ENCODE measurements at regions not wholly inside any gene's neighbourhood (a gene's known extent, or its start where the extent isn't known, plus 50 kb on each side); places are given as distances from the start of the nearest gene placed in this dataset.

- TF ChIP-seq POLR2A (IDR thresholded peaks at IDR 0.05) (no peak), CTCF (IDR thresholded peaks at IDR 0.05) (no peak)
Observed at GRCh38 chr10:133010095-133010842, 67.9 kb upstream of the CFAP46 start.
